ENCODE measurements at regions not wholly inside any gene's neighbourhood (a gene's known extent, or its start where the extent isn't known, plus 50 kb on each side); places are given as distances from the start of the nearest gene placed in this dataset.

GRCh38 chr7:26506196-26506595 is 214.5 kb downstream of the SNX10 start:
- Histone ChIP-seq H3K9me3 (ENCODE audit: control insufficient read depth, low read length) (no peaks in the 10 kb centered on the region), H3K27ac (ENCODE audit: low read depth, low read length) (no peak overlapping the region), H3K36me3 (ENCODE audit: control insufficient read depth, insufficient read depth, low read length) (no peaks in the 10 kb centered on the region), H3K4me3 (ENCODE audit: low read length) (no peak overlapping the region), H3K4me1 (ENCODE audit: control insufficient read depth, insufficient read depth, low read length) (no peaks in the 10 kb centered on the region), H3K27me3 (ENCODE audit: control insufficient read depth, insufficient read depth, low read length, poor library complexity, severe bottlenecking) (no peaks in the 10 kb centered on the region), H3K9ac (ENCODE audit: extremely low read depth, low read length, poor library complexity, severe bottlenecking) (no peak overlapping the region)
- WGBS, 2 experiments (ENCODE audit: insufficient coverage in 1 of 2, insufficient read length in 1 of 2), result 87 to 89% methylated on average over 6 to 7 of the region's 7 CpGs
- TF ChIP-seq CTCF (conservative IDR thresholded peaks at IDR 0.05), result no peak
- no peaks in the 10 kb centered on the region for H3K27me3 Mint-ChIP-seq (ENCODE audit: insufficient read depth)
- no peaks in the 10 kb centered on the region for H3K36me3 Mint-ChIP-seq (ENCODE audit: low read depth)
- DNase-seq, result no peak
- H3K27ac Mint-ChIP-seq, result no peak overlapping the region
- H3K4me3 Mint-ChIP-seq, result no peak overlapping the region
- no peaks in the 10 kb centered on the region for H3K9me3 Mint-ChIP-seq
- peaks cover 2% of the 10 kb centered on the region for H3K4me1 Mint-ChIP-seq

GRCh38 chr7:26507108-26507987 is 215.7 kb downstream of the SNX10 start:
- TF ChIP-seq CTCF (conservative IDR thresholded peaks at IDR 0.05), result peak; percentile 52
- Histone ChIP-seq H3K9me3 (ENCODE audit: control insufficient read depth, low read length) (no peaks in the 10 kb centered on the region), H3K27me3 (ENCODE audit: control insufficient read depth, insufficient read depth, low read length, poor library complexity, severe bottlenecking) (no peaks in the 10 kb centered on the region), H3K4me3 (ENCODE audit: low read length) (no peak overlapping the region), H3K9ac (ENCODE audit: extremely low read depth, low read length, poor library complexity, severe bottlenecking) (no peak overlapping the region), H3K36me3 (ENCODE audit: control insufficient read depth, insufficient read depth, low read length) (no peaks in the 10 kb centered on the region), H3K4me1 (ENCODE audit: control insufficient read depth, insufficient read depth, low read length) (no peaks in the 10 kb centered on the region), H3K27ac (ENCODE audit: low read depth, low read length) (no peak overlapping the region)
- Mint-ChIP-seq H3K27me3 (ENCODE audit: insufficient read depth) (no peaks in the 10 kb centered on the region), H3K27ac (no peak overlapping the region), H3K4me1 (peaks cover 2% of the 10 kb centered on the region), H3K36me3 (ENCODE audit: low read depth) (no peaks in the 10 kb centered on the region), H3K4me3 (no peak overlapping the region), H3K9me3 (no peaks in the 10 kb centered on the region)
- WGBS, 2 experiments (ENCODE audit: insufficient coverage in 1 of 2, insufficient read length in 1 of 2), result 88 to 94% methylated on average over 8 of the region's 10 CpGs
- no peak for DNase-seq

GRCh38 chr7:26508481-26508880 is 216.8 kb downstream of the SNX10 start:
- Mint-ChIP-seq H3K4me1 (peaks cover 2% of the 10 kb centered on the region), H3K27ac (no peak overlapping the region)

More at GRCh38 chr7:26508481-26508880, 216.8 kb downstream of the SNX10 start:
- Histone ChIP-seq H3K27ac (ENCODE audit: low read depth, low read length) (peak overlapping the region; percentile 62), H3K4me3 (ENCODE audit: low read length) (no peak overlapping the region), H3K27me3 (ENCODE audit: control insufficient read depth, insufficient read depth, low read length, poor library complexity, severe bottlenecking) (no peaks in the 10 kb centered on the region), H3K4me1 (ENCODE audit: control insufficient read depth, insufficient read depth, low read length) (no peaks in the 10 kb centered on the region), H3K9ac (ENCODE audit: extremely low read depth, low read length, poor library complexity, severe bottlenecking) (no peak overlapping the region), H3K36me3 (ENCODE audit: control insufficient read depth, insufficient read depth, low read length) (no peaks in the 10 kb centered on the region), H3K9me3 (ENCODE audit: control insufficient read depth, low read length) (no peaks in the 10 kb centered on the region)
- H3K9me3 Mint-ChIP-seq, result no peaks in the 10 kb centered on the region
- WGBS, 2 experiments (ENCODE audit: insufficient coverage in 1 of 2, insufficient read length in 1 of 2), result 85 to 88% methylated on average over 7 to 8 of the region's 8 CpGs
- TF ChIP-seq CTCF (conservative IDR thresholded peaks at IDR 0.05), result no peak
- no peak overlapping the region for H3K4me3 Mint-ChIP-seq
- H3K36me3 Mint-ChIP-seq (ENCODE audit: low read depth), result no peaks in the 10 kb centered on the region
- no peaks in the 10 kb centered on the region for H3K27me3 Mint-ChIP-seq (ENCODE audit: insufficient read depth)
- DNase-seq, result no peak
